ENCODE measurements at regions not wholly inside any gene's neighbourhood (a gene's known extent, or its start where the extent isn't known, plus 50 kb on each side); places are given as distances from the start of the nearest gene placed in this dataset.
"Not testable (repeated sequence)": the region's sequence is repeated elsewhere in the genome, so short reads cannot be mapped to it uniquely, and the experiment has no call there.

DNA sequence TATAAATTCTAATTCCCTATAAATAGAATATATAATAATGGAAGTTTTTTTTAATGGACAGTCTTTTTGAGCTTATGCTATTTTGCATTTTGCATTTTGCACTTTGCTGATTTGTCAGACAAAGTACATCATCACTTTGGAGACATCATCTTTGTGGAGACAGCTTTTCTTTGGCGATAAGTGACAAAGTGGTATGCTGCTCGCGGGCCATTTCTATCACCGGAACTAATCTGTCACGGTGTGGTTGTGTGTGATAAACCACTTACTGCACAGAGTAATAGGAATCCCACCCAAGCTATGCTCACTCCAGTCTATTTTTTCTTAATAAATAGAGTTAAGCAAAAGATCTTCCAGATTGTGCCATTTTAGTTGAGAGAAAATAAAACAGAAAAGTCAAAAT is 133.1 kb downstream of the MACIR start:
- TF ChIP-seq FOXK2 (IDR thresholded peaks at IDR 0.05) (no peak), SUZ12 (IDR thresholded peaks at IDR 0.05) (no peak), SP1 (IDR thresholded peaks at IDR 0.05) (no peak), FOXM1 (IDR thresholded peaks at IDR 0.05; ENCODE audit: borderline replicate concordance) (no peak), HDGF (IDR thresholded peaks at IDR 0.05; ENCODE audit: borderline replicate concordance) (no peak), ARNT (IDR thresholded peaks at IDR 0.05) (no peak), ELF4 (IDR thresholded peaks at IDR 0.05) (no peak), TARDBP (IDR thresholded peaks at IDR 0.05) (no peak), L3MBTL2 (conservative IDR thresholded peaks at IDR 0.05) (no peak), NFRKB (IDR thresholded peaks at IDR 0.05) (no peak)
- ChIA-PET POLR2A (no interaction called here), CTCF (no interaction called here)
- no peak for DNase-seq (ENCODE audit: extremely low spot score)

DNA sequence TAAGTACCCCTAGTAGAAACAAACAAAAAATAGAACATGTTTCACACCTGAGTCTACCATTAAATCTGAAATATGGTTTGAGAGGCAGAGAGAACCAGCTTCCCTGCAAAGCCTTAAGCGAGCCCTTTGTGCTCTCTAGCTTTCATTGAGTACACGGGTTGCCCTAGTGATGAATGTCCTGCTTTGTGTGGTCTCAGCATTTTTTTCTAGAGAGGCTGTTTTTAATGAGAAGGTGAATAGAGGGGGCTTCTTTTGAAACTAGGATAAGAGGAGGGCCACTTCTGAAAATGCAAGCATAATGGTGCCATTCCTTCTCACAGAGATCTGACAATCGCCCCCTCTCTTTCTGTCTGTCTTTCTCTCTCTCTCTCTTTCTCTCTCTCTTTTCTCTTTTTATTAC is 131.3 kb downstream of the MACIR start:
- ChIA-PET CTCF (interaction anchor here (0.7 to 1.0 kb wide), 3 partner anchors 9 to 131 kb away, joined by 3 to 4 read pairs (median 3); partner anchors contain the start of gene MACIR), POLR2A (no interaction called here)
- TF ChIP-seq FOXA1 (IDR thresholded peaks at IDR 0.05) (no peak), LEF1 (IDR thresholded peaks at IDR 0.05; ENCODE audit: borderline replicate concordance) (no peak), ZNF384 (IDR thresholded peaks at IDR 0.05) (no peak), L3MBTL2 (conservative IDR thresholded peaks at IDR 0.05) (no peak), SP1 (IDR thresholded peaks at IDR 0.05) (no peak), ARNT (IDR thresholded peaks at IDR 0.05) (no peak), CTBP1 (IDR thresholded peaks at IDR 0.05; ENCODE audit: borderline replicate concordance) (no peak), TARDBP (IDR thresholded peaks at IDR 0.05) (no peak), NFRKB (IDR thresholded peaks at IDR 0.05) (no peak)
- TF ChIP-seq, protein P1, sequence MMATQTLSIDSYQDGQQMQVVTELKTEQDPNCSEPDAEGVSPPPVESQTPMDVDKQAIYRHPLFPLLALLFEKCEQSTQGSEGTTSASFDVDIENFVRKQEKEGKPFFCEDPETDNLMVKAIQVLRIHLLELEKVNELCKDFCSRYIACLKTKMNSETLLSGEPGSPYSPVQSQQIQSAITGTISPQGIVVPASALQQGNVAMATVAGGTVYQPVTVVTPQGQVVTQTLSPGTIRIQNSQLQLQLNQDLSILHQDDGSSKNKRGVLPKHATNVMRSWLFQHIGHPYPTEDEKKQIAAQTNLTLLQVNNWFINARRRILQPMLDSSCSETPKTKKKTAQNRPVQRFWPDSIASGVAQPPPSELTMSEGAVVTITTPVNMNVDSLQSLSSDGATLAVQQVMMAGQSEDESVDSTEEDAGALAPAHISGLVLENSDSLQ (IDR thresholded peaks at IDR 0.05): no peak
- DNase-seq (ENCODE audit: extremely low spot score): no peak

DNA sequence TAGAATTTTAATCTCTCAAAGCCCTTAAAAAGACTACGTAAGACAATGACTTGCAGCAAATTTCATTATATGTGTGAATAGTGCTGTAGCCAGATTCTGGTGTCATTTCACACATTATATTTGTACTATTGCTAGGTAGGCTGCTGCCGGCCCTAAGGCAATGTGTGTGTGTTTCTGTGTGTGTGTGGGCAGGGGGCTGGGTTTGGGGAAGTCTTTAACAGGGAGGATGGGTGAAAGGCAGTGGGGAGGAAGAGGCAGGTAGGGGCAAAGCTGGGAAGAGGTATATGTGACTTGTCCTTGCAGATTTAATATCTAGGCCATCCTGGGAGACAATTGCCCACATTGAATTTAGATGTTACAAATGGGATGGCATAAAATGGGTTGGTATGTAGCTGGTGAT is 130.8 kb downstream of the MACIR start:
- POLR2A ChIA-PET: no interaction called here

DNA sequence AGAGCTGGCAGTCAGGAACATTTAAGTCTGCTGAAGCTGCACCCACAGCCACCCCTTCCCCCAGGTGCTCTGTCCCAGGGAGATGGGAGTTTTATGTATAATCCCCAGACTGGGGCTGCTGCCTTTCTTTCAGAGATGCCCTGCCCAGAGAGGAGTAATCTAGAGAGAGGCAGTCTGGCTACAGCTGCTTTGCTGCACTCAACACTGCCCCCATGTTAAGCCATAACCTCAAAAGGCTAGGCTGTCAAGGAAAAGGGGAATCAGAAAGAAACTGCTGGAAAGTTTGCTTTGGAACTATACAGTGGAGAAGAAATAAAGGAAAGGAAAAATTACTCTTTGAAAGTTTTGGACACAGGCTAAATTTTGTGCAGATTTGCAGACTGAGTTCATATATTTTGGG is 127.2 kb downstream of the MACIR start:
- DNase-seq (ENCODE audit: extremely low spot score): no peak
- POLR2A ChIA-PET: no interaction called here
- CTCF ChIA-PET: no interaction called here
- TF ChIP-seq TARDBP (IDR thresholded peaks at IDR 0.05) (no peak), HDGF (IDR thresholded peaks at IDR 0.05; ENCODE audit: borderline replicate concordance) (no peak), LEF1 (IDR thresholded peaks at IDR 0.05; ENCODE audit: borderline replicate concordance) (no peak), ARNT (IDR thresholded peaks at IDR 0.05) (no peak), ZNF384 (IDR thresholded peaks at IDR 0.05) (no peak), FOXK2 (IDR thresholded peaks at IDR 0.05) (no peak), SUZ12 (IDR thresholded peaks at IDR 0.05) (no peak), L3MBTL2 (conservative IDR thresholded peaks at IDR 0.05) (no peak), ELF4 (IDR thresholded peaks at IDR 0.05) (no peak), SP1 (IDR thresholded peaks at IDR 0.05) (no peak), FOXM1 (IDR thresholded peaks at IDR 0.05; ENCODE audit: borderline replicate concordance) (no peak), BHLHE40 (IDR thresholded peaks at IDR 0.05; ENCODE audit: borderline replicate concordance) (no peak), CTBP1 (IDR thresholded peaks at IDR 0.05; ENCODE audit: borderline replicate concordance) (no peak), FOXA1 (IDR thresholded peaks at IDR 0.05) (no peak), NFRKB (IDR thresholded peaks at IDR 0.05) (no peak)
- TF ChIP-seq, protein P1 (IDR thresholded peaks at IDR 0.05): no peak

More for the DNA sequence above, 130.8 kb downstream of the MACIR start:
- CTCF ChIA-PET: interaction anchor here (0.7 kb wide), 1 partner anchor 33 kb away, joined by 4 read pairs; no protein-coding TSS in a partner anchor
- TF ChIP-seq ELF4 (IDR thresholded peaks at IDR 0.05) (no peak), L3MBTL2 (conservative IDR thresholded peaks at IDR 0.05) (no peak), LEF1 (IDR thresholded peaks at IDR 0.05; ENCODE audit: borderline replicate concordance) (no peak), ZNF384 (IDR thresholded peaks at IDR 0.05) (no peak), HDGF (IDR thresholded peaks at IDR 0.05; ENCODE audit: borderline replicate concordance) (no peak), FOXK2 (IDR thresholded peaks at IDR 0.05) (no peak), FOXA1 (IDR thresholded peaks at IDR 0.05) (no peak), SP1 (IDR thresholded peaks at IDR 0.05) (no peak), SUZ12 (IDR thresholded peaks at IDR 0.05) (no peak), TARDBP (IDR thresholded peaks at IDR 0.05) (no peak), ARNT (IDR thresholded peaks at IDR 0.05) (no peak), BHLHE40 (IDR thresholded peaks at IDR 0.05; ENCODE audit: borderline replicate concordance) (no peak), CTBP1 (IDR thresholded peaks at IDR 0.05; ENCODE audit: borderline replicate concordance) (no peak), FOXM1 (IDR thresholded peaks at IDR 0.05; ENCODE audit: borderline replicate concordance) (no peak), NFRKB (IDR thresholded peaks at IDR 0.05) (no peak)
- TF ChIP-seq, protein P1 (IDR thresholded peaks at IDR 0.05): no peak
- no peak for DNase-seq (ENCODE audit: extremely low spot score)

DNA sequence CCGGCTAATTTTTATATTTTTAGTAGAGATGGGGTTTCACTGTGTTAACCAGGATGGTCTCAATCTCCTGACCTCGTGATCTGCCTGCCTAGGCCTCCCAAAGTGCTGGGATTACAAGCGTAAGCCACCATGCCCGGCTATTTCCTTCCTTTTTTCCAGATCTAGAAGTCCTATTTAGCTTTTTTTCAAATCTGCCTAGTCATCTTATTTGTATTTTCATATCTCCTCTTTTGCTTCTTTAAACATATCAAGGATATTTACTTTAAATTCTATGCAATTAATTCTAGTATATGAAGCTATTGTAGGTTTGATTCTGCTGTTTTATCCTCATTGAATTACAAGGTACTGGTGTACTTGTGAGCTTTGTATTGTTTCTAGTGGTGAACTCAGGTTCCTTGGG is 119.1 kb downstream of the MACIR start:
- DNase-seq (ENCODE audit: extremely low spot score); POLR2A ChIA-PET: not testable (repeated sequence)
- CTCF ChIA-PET: interaction anchor here (0.7 kb wide), 2 partner anchors 239 to 726 kb away, joined by 3 read pairs; no protein-coding TSS in a partner anchor

DNA sequence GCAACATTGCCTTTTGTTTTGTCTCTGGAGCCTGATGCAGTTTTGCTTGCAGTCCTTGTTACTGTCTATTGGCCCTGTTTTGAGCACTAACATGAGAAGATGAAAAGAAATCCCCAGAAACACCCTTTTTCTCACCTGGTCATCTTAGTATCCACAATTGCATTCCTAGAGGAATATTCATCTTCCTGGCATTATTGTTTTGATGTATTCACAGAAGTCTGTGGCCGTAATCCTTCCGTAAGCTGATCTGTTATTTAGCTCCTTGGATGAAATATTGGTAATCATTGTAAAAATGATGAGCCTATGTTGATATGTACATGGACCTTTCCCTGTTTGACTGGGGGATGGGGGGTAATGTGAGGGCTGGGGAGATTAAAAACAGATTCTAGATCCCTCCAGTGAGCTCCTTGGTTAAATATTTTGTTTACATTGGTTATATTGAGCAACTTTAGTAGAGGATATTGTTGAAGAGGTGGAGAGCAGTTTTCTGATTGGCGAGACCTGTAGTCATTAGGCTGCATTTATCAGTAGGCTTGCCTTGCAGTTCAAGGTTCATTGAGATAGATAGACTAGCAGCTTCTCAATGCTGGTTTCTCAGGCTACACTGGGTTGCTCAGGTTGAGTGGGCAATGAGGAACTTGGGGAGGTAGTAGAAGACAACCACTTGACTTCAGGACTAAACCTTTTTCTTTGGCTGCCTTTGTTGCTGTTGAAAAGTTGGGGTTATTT is 117.5 kb downstream of the MACIR start:
- DNase-seq (ENCODE audit: extremely low spot score): no peak
- ChIA-PET POLR2A (no interaction called here), CTCF (interaction anchor here (0.5 to 1.1 kb wide), 2 partner anchors 9 to 596 kb away, joined by 3 read pairs; no protein-coding TSS in a partner anchor)
- TF ChIP-seq BHLHE40 (IDR thresholded peaks at IDR 0.05; ENCODE audit: borderline replicate concordance) (no peak), TARDBP (IDR thresholded peaks at IDR 0.05) (no peak), HDGF (IDR thresholded peaks at IDR 0.05; ENCODE audit: borderline replicate concordance) (no peak), CTBP1 (IDR thresholded peaks at IDR 0.05; ENCODE audit: borderline replicate concordance) (no peak), ARNT (IDR thresholded peaks at IDR 0.05) (no peak), LEF1 (IDR thresholded peaks at IDR 0.05; ENCODE audit: borderline replicate concordance) (no peak), ZNF384 (IDR thresholded peaks at IDR 0.05) (no peak), FOXA1 (IDR thresholded peaks at IDR 0.05) (no peak)
